NB4 (cell line): ENCODE measurements at regions not wholly inside any gene's neighbourhood (a gene's known extent, or its start where the extent isn't known, plus 50 kb on each side); places are given as distances from the start of the nearest gene placed in this dataset.

Experiments
- CTCF ChIP-seq: IDR thresholded peaks from one replicate; pipeline ENCODE4 v1.5.1; 2012; ENCODE audit warnings: low read depth, low read length
- MAX ChIP-seq: IDR thresholded peaks from 2 replicates; pipeline ENCODE4 v1.6.1; 2011; ENCODE audit warnings: low read depth, low read length

- TF ChIP-seq MAX (no peak), CTCF (no peak)
These were observed 52.5 kb upstream of the PLEKHG7 start for GRCh38 chr12:92650228-92650822.
